ENCODE measurements at regions not wholly inside any gene's neighbourhood (a gene's known extent, or its start where the extent isn't known, plus 50 kb on each side); places are given as distances from the start of the nearest gene placed in this dataset.
"Not testable (repeated sequence)": the region's sequence is repeated elsewhere in the genome, so short reads cannot be mapped to it uniquely, and the experiment has no call there.

- no peak for DNase-seq (ENCODE audit: low read depth in 4 of 4, low spot score in 3 of 4)
Measured at GRCh38 chr5:179411161-179411841, 66.0 kb upstream of the ADAMTS2 start.

DNA sequence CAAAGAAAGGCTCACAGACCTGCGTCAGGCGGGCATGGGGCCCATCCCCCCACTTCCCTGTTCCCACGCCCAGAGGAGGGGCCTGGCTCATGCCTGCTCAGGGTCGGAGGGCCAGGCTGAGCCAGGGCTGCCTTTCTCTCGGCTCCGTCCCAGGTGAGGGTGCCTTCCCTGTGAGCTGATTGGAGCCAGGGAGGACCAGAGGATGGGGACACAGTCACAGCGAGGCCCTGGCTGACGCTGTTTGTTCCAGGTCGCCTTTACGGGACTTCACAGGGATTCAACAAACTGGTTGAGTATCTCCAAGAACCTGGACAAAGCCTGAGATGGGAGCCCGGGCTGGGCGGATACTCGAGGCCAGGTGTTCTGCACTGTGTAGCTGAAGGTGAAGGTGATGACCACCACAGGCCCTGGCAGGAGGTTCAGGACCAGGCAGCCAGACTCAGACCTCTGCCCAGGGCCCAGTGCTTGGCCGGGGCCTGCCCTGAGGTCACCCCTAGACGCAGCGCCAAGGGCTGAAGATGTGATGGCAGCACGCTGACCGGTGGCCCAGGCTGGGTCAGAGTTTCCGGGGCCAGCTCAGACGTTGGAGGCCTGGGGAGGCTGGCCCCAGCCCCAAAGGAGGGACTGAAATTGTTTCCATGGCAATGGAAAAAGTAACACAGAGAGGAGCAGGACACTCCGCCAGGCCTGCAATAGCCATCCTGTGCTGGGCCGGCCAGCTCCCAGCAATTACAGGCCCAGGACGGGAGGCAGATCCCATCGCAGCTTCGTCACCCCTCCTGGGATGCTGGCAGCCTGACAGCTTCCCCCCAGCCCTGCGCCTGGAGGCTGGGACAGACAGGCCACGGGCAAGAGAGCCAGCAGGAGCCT is 65.3 kb upstream of the ADAMTS2 start:
- DNase-seq (ENCODE audit: low read depth in 4 of 4, low spot score in 3 of 4): no peak

- DNase-seq (ENCODE audit: low read depth in 4 of 4, low spot score in 3 of 4): no peak
Measured at GRCh38 chr5:179409806-179410205, 64.5 kb upstream of the ADAMTS2 start.

GRCh38 chr5:179408611-179409010 is 63.4 kb upstream of the ADAMTS2 start:
- DNase-seq (ENCODE audit: low read depth in 4 of 4, low spot score in 3 of 4): no peak

DNA sequence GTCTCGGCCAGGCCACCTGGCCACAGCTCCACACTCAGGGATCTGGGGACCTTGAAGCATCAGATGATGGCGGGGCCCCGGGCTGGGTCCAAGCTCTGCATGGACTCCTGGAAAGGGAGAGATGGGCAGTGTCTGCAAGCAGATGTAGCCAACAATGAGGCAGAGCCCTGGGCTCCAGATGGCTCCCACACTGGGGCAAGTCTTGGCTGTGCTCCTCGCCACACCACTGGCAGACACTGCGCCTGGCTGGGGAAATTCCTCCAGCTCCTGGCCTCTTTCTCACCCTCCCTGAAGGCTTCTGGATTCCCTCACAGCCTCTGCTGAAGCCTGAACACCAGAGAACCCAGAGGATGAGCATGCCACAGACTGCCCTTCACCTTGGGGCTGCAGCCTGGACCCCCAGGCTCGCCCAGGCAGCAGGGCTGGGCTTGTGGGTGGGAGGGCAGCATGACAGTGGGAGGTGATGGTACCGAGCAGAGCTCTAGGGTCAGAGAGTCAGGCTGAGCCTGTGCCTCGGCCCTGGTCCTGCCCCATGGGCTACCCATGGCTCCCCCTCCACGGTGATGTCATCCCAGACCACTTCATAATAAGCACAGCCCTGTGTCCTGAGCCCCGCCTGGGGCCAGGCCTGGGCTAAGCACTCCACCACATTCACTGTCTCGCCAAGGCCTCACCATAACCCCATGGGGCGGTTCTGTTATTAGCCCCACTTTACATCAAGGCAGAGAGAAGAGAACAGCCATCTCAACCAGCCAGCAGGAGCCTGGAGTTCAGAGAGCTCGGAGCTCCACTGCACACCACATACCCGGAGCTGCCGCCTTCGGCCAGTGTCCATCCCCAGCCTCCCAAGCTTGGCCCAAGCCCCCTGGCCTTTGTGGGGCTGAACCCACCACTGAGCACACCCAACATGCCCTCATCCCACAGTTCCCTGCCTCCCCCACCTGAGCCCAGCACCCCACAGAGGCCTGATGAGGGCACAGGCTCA is 62.2 kb upstream of the ADAMTS2 start:
- DNase-seq (ENCODE audit: low read depth in 4 of 4, low spot score in 3 of 4): no peak

GRCh38 chr5:179406031-179406961 is 61.0 kb upstream of the ADAMTS2 start:
- DNase-seq (ENCODE audit: low read depth in 4 of 4, low spot score in 3 of 4): no peak

DNA sequence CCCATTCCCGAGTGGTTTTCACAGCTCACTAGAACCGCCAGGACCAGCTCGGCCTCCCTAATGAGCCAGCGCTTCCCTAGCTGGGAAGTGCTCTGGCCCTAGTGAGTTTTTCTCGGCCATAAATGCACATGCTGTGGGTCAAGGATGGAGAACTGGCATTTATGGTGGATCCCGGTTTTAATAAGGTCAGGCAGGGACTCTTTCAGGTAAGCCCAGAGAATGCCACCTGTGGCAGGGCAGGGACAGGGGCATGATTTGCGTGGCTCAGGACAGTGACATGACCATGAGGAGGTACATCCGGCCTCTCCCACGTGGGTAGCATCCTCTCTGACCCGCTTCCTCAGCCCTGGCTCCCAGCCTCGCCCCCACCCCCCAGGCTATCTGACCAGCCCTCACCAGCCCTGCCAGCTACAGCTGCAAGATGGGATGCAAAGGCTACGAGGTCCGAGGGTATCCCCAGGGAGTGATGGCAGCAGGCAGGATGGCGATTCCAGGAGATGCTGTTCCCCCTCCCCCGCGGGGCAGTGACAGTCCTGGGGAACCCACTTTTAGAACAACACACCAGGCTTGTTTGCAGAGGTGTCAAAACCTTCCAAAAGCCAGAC is 60.3 kb upstream of the ADAMTS2 start:
- DNase-seq (ENCODE audit: low read depth in 4 of 4, low spot score in 3 of 4): no peak

- DNase-seq (ENCODE audit: low read depth in 4 of 4, low spot score in 3 of 4): no peak
Measured at GRCh38 chr5:179405054-179405416, 59.8 kb upstream of the ADAMTS2 start.

DNA sequence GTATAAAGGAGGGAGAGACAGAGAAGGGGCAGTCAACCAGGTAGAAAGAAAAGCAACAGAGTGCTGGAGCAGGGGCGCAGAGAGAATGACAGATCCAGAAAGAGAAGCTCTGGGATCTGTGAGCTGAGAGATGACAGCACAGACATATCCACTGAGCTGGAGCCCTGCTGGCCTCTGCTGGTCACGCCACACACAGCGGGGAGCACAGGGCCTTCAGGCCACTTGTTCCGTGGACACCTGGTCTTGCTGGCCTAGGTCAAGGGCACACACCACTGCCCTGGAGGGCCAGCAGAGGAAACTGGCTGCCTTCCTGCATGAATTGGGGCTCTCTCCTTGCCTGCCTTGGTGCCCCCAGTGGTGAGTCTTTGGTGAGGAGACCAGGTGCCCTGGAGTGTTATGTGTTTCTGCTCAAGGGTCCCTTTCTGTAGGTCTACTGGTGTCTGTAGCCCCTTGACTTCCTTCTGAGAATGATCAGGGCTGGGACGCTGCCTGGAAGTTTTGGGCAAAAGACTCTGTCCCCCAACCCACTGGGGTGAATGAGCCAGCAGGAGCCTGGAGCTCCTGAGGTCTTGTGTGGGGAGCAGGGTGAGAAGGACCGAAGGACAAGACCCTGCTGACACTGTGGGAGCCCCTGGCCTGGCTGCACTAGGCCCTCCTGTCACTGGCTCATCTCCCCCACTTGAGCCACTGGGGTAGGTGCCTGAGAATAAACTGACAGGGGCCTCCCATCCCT is 59.2 kb upstream of the ADAMTS2 start:
- no peak for DNase-seq (ENCODE audit: low read depth in 4 of 4, low spot score in 3 of 4)

GRCh38 chr5:179403426-179404147 is 58.3 kb upstream of the ADAMTS2 start:
- DNase-seq (ENCODE audit: low read depth in 4 of 4, low spot score in 3 of 4): no peak

DNA sequence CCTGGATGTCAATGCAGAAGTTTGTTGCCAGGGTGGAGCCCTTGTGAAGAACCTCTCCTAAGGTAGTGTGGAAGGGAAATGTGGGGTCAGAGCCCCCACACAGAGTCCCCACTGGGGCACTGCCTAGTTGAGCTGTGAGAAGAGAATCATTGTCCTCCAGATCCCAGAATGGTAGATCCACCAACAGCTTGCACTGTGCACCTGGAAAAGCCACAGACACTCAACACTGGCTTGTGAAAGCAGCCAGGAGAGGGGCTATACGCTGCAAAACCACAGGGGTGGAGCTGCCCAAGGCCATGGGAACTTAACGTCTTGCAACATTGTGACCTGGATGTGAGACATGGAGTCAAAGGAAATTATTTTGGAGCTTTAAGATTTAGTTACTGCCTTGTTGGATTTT is 55.2 kb upstream of the ADAMTS2 start:
- not testable (repeated sequence) for DNase-seq (ENCODE audit: low read depth in 4 of 4, low spot score in 3 of 4)

GRCh38 chr5:179400020-179400419 is 54.8 kb upstream of the ADAMTS2 start:
- no peak for DNase-seq (ENCODE audit: low read depth in 4 of 4, low spot score in 3 of 4)

GRCh38 chr5:179399327-179399726 is 54.1 kb upstream of the ADAMTS2 start:
- DNase-seq (ENCODE audit: low read depth in 4 of 4, low spot score in 3 of 4): not testable (repeated sequence)

GRCh38 chr5:179397516-179397915 is 52.3 kb upstream of the ADAMTS2 start:
- no peak for DNase-seq (ENCODE audit: low read depth in 4 of 4, low spot score in 3 of 4)

Measured in left renal pelvis (tissue), 4 donors.